NCI-H1417 (cell line): ENCODE measurements at regions not wholly inside any gene's neighbourhood (a gene's known extent, or its start where the extent isn't known, plus 50 kb on each side); places are given as distances from the start of the nearest gene placed in this dataset.

Source experiments
- DNase-seq, 3 experiments: peaks; one replicate each; lab custom pipeline; 2025; lab: John Stamatoyannopoulos, UW

- DNase-seq, result no peak
These were observed 50.3 kb upstream of the ATP11A start for GRCh38 chr13:112639521-112639920.

GRCh38 chr13:112638919-112639318 lies 50.9 kb upstream of the ATP11A start:
- DNase-seq, result no peak

GRCh38 chr13:112638157-112638750 lies 50.3 kb upstream of the TUBGCP3 start:
- DNase-seq, result peak in 1 of 3 experiments; percentile 86
